GM12878 (cell line): ENCODE measurements at regions not wholly inside any gene's neighbourhood (a gene's known extent, or its start where the extent isn't known, plus 50 kb on each side); places are given as distances from the start of the nearest gene placed in this dataset.

Source experiments
- CEBPB ChIP-seq, 2 experiments: fragments of 150-350 bp in 1 of 2; IDR thresholded peaks; 2 replicates each; pipeline ENCODE4 v1.6.1; 2012 to 2014; ENCODE audit warnings: low read depth in 2 of 2, low read length in 2 of 2, borderline replicate concordance in 1 of 2, inconsistent platforms in 1 of 2
- NFYB ChIP-seq: IDR thresholded peaks from 2 replicates; pipeline ENCODE4 v1.6.1; 2011; ENCODE audit warnings: low read depth, mild to moderate bottlenecking, low read length, improper control_type of control experiment, moderate library complexity; ENCODE audit not compliant: insufficient read depth
- NRF1 ChIP-seq: conservative IDR thresholded peaks from 2 replicates; pipeline ENCODE4 v1.6.1; 2011; ENCODE audit warnings: mild to moderate bottlenecking, low read depth, low read length, improper control_type of control experiment
- TF ChIP-seq, protein P1 (sequence below): fragments of 450-650 bp; IDR thresholded peaks from 2 replicates; pipeline ENCODE4 v1.6.1; 2017; ENCODE audit warnings: mild to moderate bottlenecking

DNA sequence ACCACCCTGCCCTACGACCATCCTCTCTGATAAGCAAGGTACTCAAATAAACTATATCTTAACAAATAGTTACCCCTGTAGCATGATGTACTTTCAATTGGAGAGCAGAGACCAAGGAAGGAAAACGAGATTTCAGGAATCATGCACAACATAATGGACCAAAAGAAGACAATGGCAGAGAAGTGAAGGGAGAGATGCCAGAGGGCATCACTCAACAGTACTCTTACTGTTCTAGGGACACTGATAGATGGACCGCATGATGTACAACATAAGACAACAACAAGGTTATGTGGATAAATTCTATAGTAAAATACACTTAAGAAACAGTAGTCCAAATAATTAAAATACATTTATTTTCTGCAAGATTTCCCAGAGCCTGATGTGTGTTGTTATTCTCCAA is 77.5 kb upstream of the IFNG-AS1 start:
- no peak for TF ChIP-seq NRF1
- no peak for TF ChIP-seq CEBPB (IDR thresholded peaks at IDR 0.05; ENCODE audit: borderline replicate concordance in 1 of 2, low read depth in 2 of 2, low read length in 2 of 2)
- no peak for TF ChIP-seq NFYB
- TF ChIP-seq, protein P1, sequence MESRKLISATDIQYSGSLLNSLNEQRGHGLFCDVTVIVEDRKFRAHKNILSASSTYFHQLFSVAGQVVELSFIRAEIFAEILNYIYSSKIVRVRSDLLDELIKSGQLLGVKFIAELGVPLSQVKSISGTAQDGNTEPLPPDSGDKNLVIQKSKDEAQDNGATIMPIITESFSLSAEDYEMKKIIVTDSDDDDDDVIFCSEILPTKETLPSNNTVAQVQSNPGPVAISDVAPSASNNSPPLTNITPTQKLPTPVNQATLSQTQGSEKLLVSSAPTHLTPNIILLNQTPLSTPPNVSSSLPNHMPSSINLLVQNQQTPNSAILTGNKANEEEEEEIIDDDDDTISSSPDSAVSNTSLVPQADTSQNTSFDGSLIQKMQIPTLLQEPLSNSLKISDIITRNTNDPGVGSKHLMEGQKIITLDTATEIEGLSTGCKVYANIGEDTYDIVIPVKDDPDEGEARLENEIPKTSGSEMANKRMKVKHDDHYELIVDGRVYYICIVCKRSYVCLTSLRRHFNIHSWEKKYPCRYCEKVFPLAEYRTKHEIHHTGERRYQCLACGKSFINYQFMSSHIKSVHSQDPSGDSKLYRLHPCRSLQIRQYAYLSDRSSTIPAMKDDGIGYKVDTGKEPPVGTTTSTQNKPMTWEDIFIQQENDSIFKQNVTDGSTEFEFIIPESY: no peak
